ENCODE measurements at regions not wholly inside any gene's neighbourhood (a gene's known extent, or its start where the extent isn't known, plus 50 kb on each side); places are given as distances from the start of the nearest gene placed in this dataset.

- TF ChIP-seq CTCF (conservative IDR thresholded peaks at IDR 0.05; ENCODE audit: low read length) = no peak
- TF ChIP-seq EZH2phosphoT487 (IDR thresholded peaks at IDR 0.05; ENCODE audit: borderline replicate concordance) = no peak
Observed at GRCh38 chr4:18754180-18754579, 732.6 kb upstream of the LCORL start.

Data from Loucy (cell line).